Adrenal gland (tissue), 5 donors: ENCODE measurements at regions not wholly inside any gene's neighbourhood (a gene's known extent, or its start where the extent isn't known, plus 50 kb on each side); places are given as distances from the start of the nearest gene placed in this dataset.

Experiments used
- CTCF ChIP-seq, 6 experiments: fragments of 450-650 bp in 4 of 6; fragments of 200-600 bp in 2 of 6; sonication (generic) in 1 of 6; IDR thresholded peaks; 1 replicate in 5 of 6; 2 replicates in 1 of 6; pipeline versions ENCODE4 v1.5.1 to v1.8.0; 2016 to 2021; ENCODE audit warnings: antibody characterized with exemption in 6 of 6, mild to moderate bottlenecking in 2 of 6, moderate library complexity in 1 of 6
- POLR2A ChIP-seq, 2 donors: fragments of 450-650 bp; IDR thresholded peaks; one replicate each; pipeline ENCODE4 v1.6.1; 2017; ENCODE audit warnings: antibody characterized with exemption in 2 of 2, mild to moderate bottlenecking in 2 of 2, moderate library complexity in 1 of 2
- donor health status: DM: no; HTN: no; CAD: no.

- no peak for TF ChIP-seq CTCF (IDR thresholded peaks at IDR 0.05)
- no peak for TF ChIP-seq POLR2A (IDR thresholded peaks at IDR 0.05)
These were observed 430.0 kb upstream of the TNP1 start for GRCh38 chr2:217289907-217290280.
